Dendritic cell treated with granulocyte-macrophage colony-stimulating factor and Interleukin-4, amounts not matched to agents 40 ng/mL and 50 ng/mL, for 4 days (primary cell): ENCODE measurements at regions not wholly inside any gene's neighbourhood (a gene's known extent, or its start where the extent isn't known, plus 50 kb on each side); places are given as distances from the start of the nearest gene placed in this dataset.

ENCODE experiments used
- H3K27ac Mint-ChIP-seq: one replicate; pipeline ENCODE4 v1.8.0; 2022; ENCODE audit warnings: mild to moderate bottlenecking, mixed read lengths
- H3K27me3 Mint-ChIP-seq: one replicate; pipeline ENCODE4 v1.8.0; 2022; ENCODE audit warnings: mild to moderate bottlenecking, mixed read lengths
- H3K36me3 Mint-ChIP-seq: one replicate; pipeline ENCODE4 v1.8.0; 2022; ENCODE audit warnings: low read depth, mixed read lengths
- H3K4me1 Mint-ChIP-seq: one replicate; pipeline ENCODE4 v1.8.0; 2022; ENCODE audit warnings: low read depth, mixed read lengths
- H3K4me3 Mint-ChIP-seq: one replicate; pipeline ENCODE4 v1.8.0; 2022; ENCODE audit warnings: mild to moderate bottlenecking, moderate library complexity, mixed read lengths
- H3K9me3 Mint-ChIP-seq: one replicate; pipeline ENCODE4 v1.8.0; 2022; ENCODE audit warnings: mixed read lengths
- intact Hi-C: fragments of 100-400 bp; cut with micrococcal nuclease; formaldehyde crosslinking; loops from one replicate; pipeline ENCODE4 v1.15.0; 2022

DNA sequence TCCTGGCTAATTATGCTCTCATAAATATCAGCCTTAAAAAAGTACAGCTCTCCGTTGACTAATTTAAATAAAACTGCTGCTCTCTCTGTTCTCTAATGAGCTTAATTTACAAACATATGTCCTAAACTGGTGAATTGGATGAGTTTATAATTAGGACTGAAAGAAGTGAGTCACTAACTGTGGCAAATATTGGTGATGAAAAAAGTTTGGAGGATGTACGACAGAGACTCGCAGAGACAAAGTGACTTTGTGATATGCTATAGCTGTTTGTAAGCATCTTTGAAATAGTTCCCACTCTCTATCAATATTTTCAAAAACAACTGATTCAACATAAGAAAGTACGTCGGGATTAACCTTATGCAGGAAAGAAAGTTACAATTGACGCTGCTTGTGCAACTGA is 138.9 kb upstream of the TMEFF2 start:
- Mint-ChIP-seq H3K9me3 (no peaks in the 10 kb centered on the region), H3K4me3 (no peak overlapping the region), H3K4me1 (no peaks in the 10 kb centered on the region), H3K36me3 (no peaks in the 10 kb centered on the region), H3K27ac (no peak overlapping the region), H3K27me3 (no peaks in the 10 kb centered on the region)
- intact Hi-C loops: no loop called here

- Mint-ChIP-seq H3K27me3 (no peaks in the 10 kb centered on the region), H3K4me1 (no peaks in the 10 kb centered on the region), H3K4me3 (no peak overlapping the region)
Measured at GRCh38 chr2:192328297-192328696, 133.6 kb upstream of the TMEFF2 start.

DNA sequence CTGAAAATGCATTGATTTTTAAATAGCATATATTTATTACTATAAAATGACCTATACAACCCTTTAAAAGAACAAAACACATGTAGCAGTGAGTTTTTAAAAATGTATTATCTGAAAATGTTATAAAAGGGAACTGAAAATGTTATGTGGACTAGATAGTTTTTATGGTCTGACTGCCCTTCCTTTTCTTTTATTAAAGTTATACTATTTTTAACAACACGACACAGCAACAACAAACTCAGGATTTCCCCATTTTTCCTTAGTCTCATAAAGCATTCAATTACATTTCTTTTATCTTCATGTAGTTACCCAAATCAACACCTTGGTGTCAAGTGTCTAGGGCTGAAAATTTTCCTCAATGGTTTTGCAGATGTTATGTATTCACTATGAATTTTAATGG is 132.8 kb upstream of the TMEFF2 start:
- Mint-ChIP-seq H3K4me3 (no peak overlapping the region), H3K36me3 (no peaks in the 10 kb centered on the region), H3K4me1 (no peaks in the 10 kb centered on the region), H3K27ac (no peak overlapping the region), H3K9me3 (no peaks in the 10 kb centered on the region), H3K27me3 (no peaks in the 10 kb centered on the region)
- intact Hi-C loops: no loop called here

More at GRCh38 chr2:192328297-192328696, 133.6 kb upstream of the TMEFF2 start:
- Mint-ChIP-seq H3K27ac (no peak overlapping the region), H3K36me3 (no peaks in the 10 kb centered on the region), H3K9me3 (no peaks in the 10 kb centered on the region)
- intact Hi-C loops: no loop called here

GRCh38 chr2:192315543-192315942 is 120.8 kb upstream of the TMEFF2 start:
- no peak overlapping the region for H3K27ac Mint-ChIP-seq
- H3K4me1 Mint-ChIP-seq: no peaks in the 10 kb centered on the region
- no peaks in the 10 kb centered on the region for H3K36me3 Mint-ChIP-seq
- H3K27me3 Mint-ChIP-seq: no peaks in the 10 kb centered on the region
- intact Hi-C loops: no loop called here
- peaks cover 8% of the 10 kb centered on the region for H3K9me3 Mint-ChIP-seq
- H3K4me3 Mint-ChIP-seq: no peak overlapping the region

GRCh38 chr2:192314800-192315481 is 120.2 kb upstream of the TMEFF2 start:
- Mint-ChIP-seq H3K9me3 (peaks cover 8% of the 10 kb centered on the region), H3K4me1 (no peaks in the 10 kb centered on the region), H3K4me3 (no peak overlapping the region), H3K27me3 (no peaks in the 10 kb centered on the region), H3K36me3 (no peaks in the 10 kb centered on the region), H3K27ac (no peak overlapping the region)
- intact Hi-C loops: no loop called here

DNA sequence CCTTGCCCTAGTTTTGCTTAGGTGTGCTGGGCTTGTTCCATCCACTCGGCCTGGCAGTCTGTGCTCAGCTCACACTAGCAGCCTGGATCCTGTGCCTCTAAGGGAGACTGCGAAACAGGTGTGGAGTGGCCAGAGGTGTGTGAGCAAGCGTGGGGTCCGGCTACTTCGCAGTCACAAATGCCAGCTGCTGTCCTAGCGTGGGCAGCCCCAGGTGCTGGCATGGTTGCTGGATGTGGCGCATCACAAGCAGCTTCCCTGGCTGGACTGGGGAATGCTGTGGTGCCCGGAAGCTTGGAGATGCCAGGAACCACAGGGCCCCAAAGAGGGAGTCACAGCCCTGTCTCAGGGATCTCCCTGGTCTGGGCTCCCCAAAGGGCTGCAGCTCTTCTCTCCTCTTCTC is 119.0 kb upstream of the TMEFF2 start:
- intact Hi-C loops: no loop called here
- no peaks in the 10 kb centered on the region for H3K4me1 Mint-ChIP-seq
- H3K27ac Mint-ChIP-seq: no peak overlapping the region
- no peaks in the 10 kb centered on the region for H3K27me3 Mint-ChIP-seq
- H3K36me3 Mint-ChIP-seq: no peaks in the 10 kb centered on the region
- H3K4me3 Mint-ChIP-seq: no peak overlapping the region
- H3K9me3 Mint-ChIP-seq: peaks cover 8% of the 10 kb centered on the region

GRCh38 chr2:192311701-192312460 is 117.1 kb upstream of the TMEFF2 start:
- Mint-ChIP-seq H3K27me3 (no peaks in the 10 kb centered on the region), H3K9me3 (peaks cover 8% of the 10 kb centered on the region), H3K4me3 (no peak overlapping the region), H3K36me3 (no peaks in the 10 kb centered on the region), H3K4me1 (no peaks in the 10 kb centered on the region), H3K27ac (no peak overlapping the region)
- intact Hi-C loops: no loop called here

DNA sequence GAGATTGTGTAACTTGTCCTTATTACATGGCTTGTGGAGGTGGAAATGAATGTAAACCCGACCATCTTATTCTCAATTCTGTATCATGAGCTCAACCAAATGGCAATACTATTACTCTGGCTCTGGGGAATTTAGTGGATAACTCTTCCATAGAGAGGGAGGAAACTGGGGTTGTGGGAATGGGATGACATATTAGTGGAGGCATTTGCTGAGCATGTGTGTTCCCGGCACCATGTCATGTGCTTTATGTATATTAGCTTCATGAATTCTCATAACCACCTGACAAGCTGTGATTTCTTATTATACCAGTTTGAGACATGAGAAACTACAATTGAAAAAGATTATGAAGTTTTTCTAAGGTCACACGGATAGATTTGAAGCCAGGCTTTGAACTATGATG is 112.8 kb upstream of the TMEFF2 start:
- H3K36me3 Mint-ChIP-seq: no peaks in the 10 kb centered on the region
- intact Hi-C loops: no loop called here
- H3K4me3 Mint-ChIP-seq: no peak overlapping the region
- no peaks in the 10 kb centered on the region for H3K9me3 Mint-ChIP-seq
- H3K27me3 Mint-ChIP-seq: no peaks in the 10 kb centered on the region
- no peaks in the 10 kb centered on the region for H3K4me1 Mint-ChIP-seq
- H3K27ac Mint-ChIP-seq: no peak overlapping the region

DNA sequence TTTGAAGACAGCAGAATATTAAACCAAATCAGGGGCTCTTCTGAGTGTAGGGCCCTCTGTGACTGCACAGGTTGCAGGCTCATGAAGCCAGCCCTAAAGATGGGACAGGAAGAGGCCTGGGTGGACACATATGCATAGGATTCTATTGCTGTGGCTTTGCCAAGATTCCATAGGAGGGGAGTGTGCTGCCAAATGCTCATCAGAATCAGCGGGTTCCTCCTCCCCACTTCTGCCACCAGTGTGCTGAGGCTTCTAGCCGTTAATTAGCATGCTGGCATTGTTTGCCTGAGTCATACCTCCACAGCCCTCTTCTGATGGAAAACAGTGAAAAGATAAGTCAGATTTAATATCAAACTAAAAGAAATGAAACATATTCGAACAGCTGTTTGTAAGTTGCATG is 103.9 kb upstream of the TMEFF2 start:
- intact Hi-C loops: no loop called here
- Mint-ChIP-seq H3K4me1 (no peaks in the 10 kb centered on the region), H3K9me3 (no peaks in the 10 kb centered on the region), H3K36me3 (no peaks in the 10 kb centered on the region), H3K4me3 (no peak overlapping the region), H3K27ac (no peak overlapping the region), H3K27me3 (no peaks in the 10 kb centered on the region)

GRCh38 chr2:192292478-192292877 is 97.7 kb upstream of the TMEFF2 start:
- H3K4me1 Mint-ChIP-seq: no peaks in the 10 kb centered on the region
- H3K27me3 Mint-ChIP-seq: no peaks in the 10 kb centered on the region
- H3K27ac Mint-ChIP-seq: no peak overlapping the region
- intact Hi-C loops: no loop called here
- H3K9me3 Mint-ChIP-seq: no peaks in the 10 kb centered on the region
- H3K36me3 Mint-ChIP-seq: no peaks in the 10 kb centered on the region
- no peak overlapping the region for H3K4me3 Mint-ChIP-seq

- no peaks in the 10 kb centered on the region for H3K9me3 Mint-ChIP-seq
- no peaks in the 10 kb centered on the region for H3K4me1 Mint-ChIP-seq
- intact Hi-C loops: loop anchor here (10.0 kb wide), 2 partner anchors 93 to 473 kb away; partner anchors contain the start of gene TMEFF2
Measured at GRCh38 chr2:192288295-192288694, 93.6 kb upstream of the TMEFF2 start.

DNA sequence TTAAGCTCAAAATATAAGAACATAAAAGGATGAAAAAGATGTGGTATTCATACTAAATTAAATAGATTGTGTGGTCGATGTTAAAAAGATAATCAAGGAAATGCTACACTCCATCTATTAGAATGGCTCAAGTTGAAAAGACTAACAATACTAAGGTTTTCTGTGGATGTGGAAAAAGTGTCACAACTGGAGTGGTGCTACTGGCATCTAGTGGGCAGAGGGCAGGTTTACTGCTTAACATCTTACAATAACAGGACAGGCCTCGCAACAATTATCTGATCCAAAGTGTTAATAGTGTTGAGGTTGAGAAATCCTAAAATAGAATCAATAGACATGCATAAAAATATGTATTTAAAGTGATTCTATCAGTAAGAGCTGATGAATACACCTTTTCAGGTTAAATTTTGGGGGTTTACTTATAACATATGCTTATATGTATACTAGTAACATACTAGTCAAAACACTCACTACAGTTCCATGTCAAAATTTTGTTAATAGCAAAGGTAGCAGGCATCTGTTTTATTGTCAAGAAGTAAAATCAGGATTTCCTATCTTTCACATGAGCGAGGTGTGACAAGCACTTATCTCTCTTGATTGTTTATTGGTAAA is 91.5 kb upstream of the TMEFF2 start:
- H3K9me3 Mint-ChIP-seq: no peaks in the 10 kb centered on the region
- intact Hi-C loops: loop anchor here (10.0 kb wide), 2 partner anchors 91 to 471 kb away; partner anchors contain the start of gene TMEFF2
- no peaks in the 10 kb centered on the region for H3K36me3 Mint-ChIP-seq
- H3K4me1 Mint-ChIP-seq: no peaks in the 10 kb centered on the region
- no peak overlapping the region for H3K4me3 Mint-ChIP-seq
- no peaks in the 10 kb centered on the region for H3K27me3 Mint-ChIP-seq
- H3K27ac Mint-ChIP-seq: no peak overlapping the region

More at GRCh38 chr2:192288295-192288694, 93.6 kb upstream of the TMEFF2 start:
- H3K27ac Mint-ChIP-seq: no peak overlapping the region
- H3K4me3 Mint-ChIP-seq: no peak overlapping the region
- H3K36me3 Mint-ChIP-seq: no peaks in the 10 kb centered on the region
- no peaks in the 10 kb centered on the region for H3K27me3 Mint-ChIP-seq

DNA sequence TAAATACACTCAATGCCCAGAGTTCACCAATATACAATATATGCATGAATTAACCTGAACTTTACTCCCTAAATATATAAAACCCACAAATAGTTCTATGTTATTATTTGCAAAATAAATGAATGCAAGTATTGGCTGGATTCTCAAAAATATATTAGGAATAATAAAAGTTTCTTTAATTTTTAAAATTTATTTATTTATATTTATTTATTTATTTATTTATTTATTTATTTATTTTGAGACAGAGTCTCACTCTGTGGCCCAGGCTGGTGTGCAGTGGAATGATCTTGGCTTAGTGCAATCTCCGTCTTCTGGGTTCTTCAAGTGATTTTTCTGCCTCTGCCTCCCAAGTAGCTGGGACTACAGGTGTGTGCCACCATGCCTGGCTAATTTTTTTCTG is 88.7 kb upstream of the TMEFF2 start:
- Mint-ChIP-seq H3K4me3 (no peak overlapping the region), H3K9me3 (no peaks in the 10 kb centered on the region), H3K27ac (no peak overlapping the region), H3K36me3 (no peaks in the 10 kb centered on the region), H3K27me3 (no peaks in the 10 kb centered on the region), H3K4me1 (no peaks in the 10 kb centered on the region)
- intact Hi-C loops: loop anchor here (10.0 kb wide), 2 partner anchors 89 to 469 kb away; partner anchors contain the start of gene TMEFF2

- peaks cover 19% of the 10 kb centered on the region for H3K4me1 Mint-ChIP-seq
- peaks cover 9% of the 10 kb centered on the region for H3K9me3 Mint-ChIP-seq
- intact Hi-C loops: no loop called here
- H3K27ac Mint-ChIP-seq: no peak overlapping the region
- H3K27me3 Mint-ChIP-seq: no peaks in the 10 kb centered on the region
- H3K4me3 Mint-ChIP-seq: no peak overlapping the region
- H3K36me3 Mint-ChIP-seq: no peaks in the 10 kb centered on the region
Measured at GRCh38 chr2:192278701-192279100, 84.0 kb upstream of the TMEFF2 start.
